HL-60 (cell line): ENCODE measurements at regions not wholly inside any gene's neighbourhood (a gene's known extent, or its start where the extent isn't known, plus 50 kb on each side); places are given as distances from the start of the nearest gene placed in this dataset.

Experiments
- CTCF ChIP-seq: IDR thresholded peaks from one replicate; pipeline ENCODE4 v1.5.1; 2011; ENCODE audit warnings: low read length, control low read depth, inconsistent platforms; ENCODE audit not compliant: insufficient read depth
- POLR2AphosphoS5 ChIP-seq: IDR thresholded peaks from 2 replicates; pipeline ENCODE4 v1.6.1; 2012; ENCODE audit warnings: low read depth

DNA sequence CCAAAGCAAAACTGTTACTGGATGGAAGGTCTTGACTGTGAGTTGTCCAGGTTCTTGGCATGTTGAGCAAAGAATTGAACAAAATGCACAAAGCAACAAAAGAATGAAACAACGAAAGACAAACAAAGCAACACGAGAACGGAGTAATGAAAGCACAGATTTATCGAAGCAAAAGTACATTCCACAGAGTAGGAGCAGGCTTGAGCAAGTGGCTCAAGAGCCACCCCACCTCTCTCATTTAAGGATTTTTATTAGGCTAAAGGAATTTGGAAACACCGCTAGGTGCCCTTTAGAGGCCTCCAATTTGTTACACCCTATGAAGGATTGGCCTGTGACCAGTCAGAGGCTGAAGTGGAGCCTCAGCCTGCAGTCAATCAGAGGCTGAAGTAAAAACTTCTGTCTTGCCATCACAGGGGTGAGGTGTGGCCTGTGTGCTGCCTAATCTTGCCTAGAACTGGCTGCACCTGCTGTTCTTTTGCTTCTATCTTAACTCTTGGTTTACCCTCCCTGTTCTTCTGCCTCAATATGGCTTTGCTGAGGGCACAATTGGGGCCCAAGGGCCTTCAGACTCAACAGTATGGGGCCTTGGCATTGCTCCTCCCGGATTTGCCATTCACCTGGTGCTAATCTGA, 59.4 kb upstream of the FTH1 start:
- TF ChIP-seq CTCF (no peak), POLR2AphosphoS5 (no peak)
